Endothelial cell of umbilical vein (primary cell): ENCODE measurements at regions not wholly inside any gene's neighbourhood (a gene's known extent, or its start where the extent isn't known, plus 50 kb on each side); places are given as distances from the start of the nearest gene placed in this dataset.

Experiments used
- BruUV-seq: library from RNA; stranded (reverse); fragments of 400-500 nt; replicated peaks from 2 replicates; lab custom pipeline; 2021; lab: Mats Ljungman, UMichigan
- CTCF ChIA-PET: fragments of 300-600, 350-600 bp; sonication (Branson Sonifier 250); formaldehyde crosslinking; loops from one replicate; lab custom pipeline; 2021; ENCODE audit warnings: antibody characterized with exemption, inconsistent platforms; lab: Charles Lee
- POLR2A ChIA-PET: fragments of 300-600, 350-600 bp; sonication (Branson Sonifier 250); formaldehyde crosslinking; loops from one replicate; lab custom pipeline; 2021; ENCODE audit warnings: antibody characterized with exemption, inconsistent platforms; lab: Charles Lee
- DNase-seq: peaks from one replicate; pipeline ENCODE4 v3.0.0-alpha.2; 2011; ENCODE audit warnings: low read depth, low spot score
- FAIRE-seq: peaks from 2 replicates; lab custom pipeline; 2011; peaks lifted over from hg19 to GRCh38; lab: Jason Lieb, UNC
- H2AFZ ChIP-seq: 2 replicates; pipeline ENCODE4 v1.6.0; 2012; ENCODE audit warnings: low read depth, low read length, control low read depth, inconsistent platforms
- H3K27ac ChIP-seq: 2 replicates; pipeline ENCODE4 v1.5.1; 2011; ENCODE audit warnings: low read depth, mild to moderate bottlenecking, control low read depth, low read length, moderate library complexity; ENCODE audit not compliant: insufficient read depth
- H3K27me3 ChIP-seq, 2 experiments: 2 replicates each; pipeline versions ENCODE4 v1.6.0 to v1.6.1; 2011; ENCODE audit warnings: low read length in 2 of 2, mixed read lengths in 1 of 2; ENCODE audit not compliant: control insufficient read depth in 2 of 2, insufficient read depth in 2 of 2
- H3K36me3 ChIP-seq, 2 experiments: 2 replicates in 1 of 2; 3 replicates in 1 of 2; pipeline ENCODE4 v1.5.1; 2011; ENCODE audit warnings: low read length in 2 of 2, mild to moderate bottlenecking in 1 of 2, moderate library complexity in 1 of 2; ENCODE audit not compliant: control insufficient read depth in 2 of 2, insufficient read depth in 2 of 2; ENCODE audit errors: extremely low read depth in 1 of 2
- H3K4me1 ChIP-seq: 3 replicates; pipeline ENCODE4 v1.5.1; 2011; ENCODE audit warnings: mild to moderate bottlenecking, low read length; ENCODE audit not compliant: control insufficient read depth, insufficient read depth; ENCODE audit errors: extremely low read depth
- H3K4me2 ChIP-seq: 2 replicates; pipeline ENCODE4 v1.6.1; 2011; ENCODE audit warnings: low read length, control low read depth, mixed read lengths; ENCODE audit not compliant: insufficient read depth
- H3K4me3 ChIP-seq, 3 experiments: fragments of 200-600 bp in 1 of 3; sonication (generic), shearing (Covaris generic) in 1 of 3; replicated peaks in 1 of 3; 2 replicates each; pipeline ENCODE4 v1.5.1; 2011 to 2016; ENCODE audit warnings: control low read depth in 3 of 3, low read length in 3 of 3, mild to moderate bottlenecking in 2 of 3, inconsistent platforms in 1 of 3, low read depth in 1 of 3, moderate library complexity in 1 of 3; ENCODE audit not compliant: insufficient read depth in 1 of 3
- H3K79me2 ChIP-seq: 2 replicates; pipeline ENCODE4 v1.6.0; 2012; ENCODE audit warnings: low read length, inconsistent platforms; ENCODE audit not compliant: control insufficient read depth, insufficient read depth
- H3K9ac ChIP-seq: replicated peaks from 2 replicates; pipeline ENCODE3; 2011; ENCODE audit warnings: low read length, control low read depth; ENCODE audit not compliant: insufficient read depth; ENCODE audit errors: extremely low read depth
- H3K9me1 ChIP-seq: replicated peaks from 3 replicates; pipeline ENCODE4 v1.6.0; 2011; ENCODE audit warnings: mild to moderate bottlenecking, low read length; ENCODE audit not compliant: control insufficient read depth, insufficient read depth; ENCODE audit errors: extremely low read depth
- H3K9me3 ChIP-seq: replicated peaks from 2 replicates; pipeline ENCODE4 v1.5.1; 2012; ENCODE audit warnings: low read length, inconsistent platforms; ENCODE audit not compliant: control insufficient read depth, insufficient read depth
- H4K20me1 ChIP-seq: replicated peaks from 2 replicates; pipeline ENCODE3; 2011; ENCODE audit warnings: mild to moderate bottlenecking, low read length; ENCODE audit not compliant: control insufficient read depth, insufficient read depth; ENCODE audit errors: extremely low read depth
- EZH2 ChIP-seq: IDR thresholded peaks from 2 replicates; pipeline ENCODE4 v1.6.1; 2012; ENCODE audit warnings: borderline replicate concordance, low read depth, mild to moderate bottlenecking, moderate library complexity, low read length, inconsistent platforms; ENCODE audit not compliant: severe bottlenecking
- FOS ChIP-seq: IDR thresholded peaks from 2 replicates; pipeline ENCODE4 v1.6.1; 2011; ENCODE audit warnings: mild to moderate bottlenecking, low read length, moderate library complexity, borderline replicate concordance; ENCODE audit not compliant: insufficient read depth
- GATA2 ChIP-seq: IDR thresholded peaks from 2 replicates; pipeline ENCODE4 v1.7.0; 2011; ENCODE audit warnings: low read depth, mild to moderate bottlenecking, moderate library complexity, mixed read lengths, low read length; ENCODE audit not compliant: insufficient read length, insufficient read depth
- JUN ChIP-seq: IDR thresholded peaks from 2 replicates; pipeline ENCODE4 v1.6.1; 2011; ENCODE audit warnings: borderline replicate concordance, low read depth; ENCODE audit not compliant: insufficient read length, insufficient read depth
- MAX ChIP-seq: IDR thresholded peaks from 2 replicates; pipeline ENCODE4 v1.6.1; 2011; ENCODE audit not compliant: insufficient read depth, insufficient read length
- MYC ChIP-seq: IDR thresholded peaks from one replicate; pipeline ENCODE4 v1.6.1; 2011; ENCODE audit warnings: mild to moderate bottlenecking, low read depth, low read length
- POLR2A ChIP-seq: IDR thresholded peaks from 2 replicates; pipeline ENCODE4 v1.6.1; 2012; ENCODE audit warnings: low read depth, mild to moderate bottlenecking, control low read depth, low read length
- POLR2AphosphoS5 ChIP-seq: IDR thresholded peaks from 2 replicates; pipeline ENCODE4 v1.6.1; 2012; ENCODE audit warnings: low read depth, mild to moderate bottlenecking, control low read depth, low read length, moderate library complexity; ENCODE audit not compliant: insufficient read depth
- dilution Hi-C: fragments of 300-500 bp; cut with MboI; formaldehyde crosslinking; loops from one replicate; pipeline ENCODE4 v1.15.0; 2019; ENCODE audit warnings: low sequenced_read_pairs; ENCODE audit not compliant: extremely low pct_ligation_motif_present
- intact Hi-C: fragments of 100-400 bp; cut with micrococcal nuclease; formaldehyde crosslinking; loops from one replicate; pipeline ENCODE4 v1.10.0; 2022
- TF ChIP-seq, protein P1 (sequence below), 2 donors: IDR thresholded peaks; 1 replicate in 1 of 2; 2 replicates in 1 of 2; pipeline ENCODE4 v1.5.1; 2011; ENCODE audit warnings: low read length in 2 of 2, mild to moderate bottlenecking in 2 of 2, moderate library complexity in 2 of 2, control low read depth in 1 of 2, inconsistent platforms in 1 of 2, low read depth in 1 of 2; ENCODE audit not compliant: insufficient read depth in 1 of 2; ENCODE audit errors: extremely low read depth in 1 of 2

DNA sequence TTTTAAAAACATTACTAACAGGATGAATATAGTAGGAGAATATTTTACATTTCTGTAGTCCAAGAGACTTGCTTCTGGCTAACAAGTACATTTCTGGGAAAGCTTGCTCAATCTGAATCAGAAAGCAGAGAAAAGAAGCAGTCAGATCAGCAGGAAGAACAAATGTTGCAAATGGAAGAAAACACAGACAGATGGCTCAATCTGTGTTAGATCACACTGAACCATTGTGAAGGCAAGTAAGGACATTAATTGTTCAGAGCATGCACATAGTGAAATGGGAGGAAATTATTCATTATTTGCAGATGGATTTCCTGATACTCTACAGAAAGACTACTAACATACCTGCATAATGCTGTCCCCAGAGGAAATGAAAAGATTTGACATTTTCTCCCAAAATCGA, 65.2 kb upstream of the CNOT2 start:
- no peaks in the 10 kb centered on the region for H3K27me3 ChIP-seq
- intact Hi-C loops = no loop called here
- no peak overlapping the region for H3K4me2 ChIP-seq
- H2AFZ ChIP-seq = no peak overlapping the region
- H3K27ac ChIP-seq = no peak overlapping the region
- no peaks in the 10 kb centered on the region for H3K9me3 ChIP-seq
- dilution Hi-C loops = no loop called here
- DNase-seq = peak; percentile 7
- ChIA-PET CTCF (no interaction called here), POLR2A (no interaction called here)
- H3K4me3 ChIP-seq = no peak overlapping the region
- TF ChIP-seq JUN (no peak), POLR2AphosphoS5 (no peak), MYC (no peak), MAX (no peak), POLR2A (no peak), GATA2 (no peak)
- BruUV-seq = no TSS peak
- no peaks in the 10 kb centered on the region for H3K4me1 ChIP-seq
- no peaks in the 10 kb centered on the region for H3K79me2 ChIP-seq
- FAIRE-seq = peak; percentile 8
- no peaks in the 10 kb centered on the region for H3K9me1 ChIP-seq
- no peaks in the 10 kb centered on the region for H4K20me1 ChIP-seq
- H3K36me3 ChIP-seq = no peaks in the 10 kb centered on the region
- H3K9ac ChIP-seq = no peak overlapping the region

GRCh38 chr12:70180130-70180529, 63.1 kb upstream of the CNOT2 start:
- dilution Hi-C loops = no loop called here
- Histone ChIP-seq H3K4me3 (no peak overlapping the region), H3K27me3 (no peaks in the 10 kb centered on the region), H3K9me1 (no peaks in the 10 kb centered on the region), H3K9ac (no peak overlapping the region), H3K4me1 (no peaks in the 10 kb centered on the region), H3K9me3 (no peaks in the 10 kb centered on the region), H2AFZ (no peak overlapping the region), H4K20me1 (no peaks in the 10 kb centered on the region), H3K4me2 (no peak overlapping the region), H3K27ac (no peak overlapping the region), H3K36me3 (no peaks in the 10 kb centered on the region), H3K79me2 (no peaks in the 10 kb centered on the region)
- DNase-seq (no peak), FAIRE-seq (no peak)
- no TSS peak for BruUV-seq
- no peak for TF ChIP-seq MAX
- TF ChIP-seq MYC = no peak
- TF ChIP-seq GATA2 = no peak
- no peak for TF ChIP-seq EZH2
- TF ChIP-seq, protein P1, sequence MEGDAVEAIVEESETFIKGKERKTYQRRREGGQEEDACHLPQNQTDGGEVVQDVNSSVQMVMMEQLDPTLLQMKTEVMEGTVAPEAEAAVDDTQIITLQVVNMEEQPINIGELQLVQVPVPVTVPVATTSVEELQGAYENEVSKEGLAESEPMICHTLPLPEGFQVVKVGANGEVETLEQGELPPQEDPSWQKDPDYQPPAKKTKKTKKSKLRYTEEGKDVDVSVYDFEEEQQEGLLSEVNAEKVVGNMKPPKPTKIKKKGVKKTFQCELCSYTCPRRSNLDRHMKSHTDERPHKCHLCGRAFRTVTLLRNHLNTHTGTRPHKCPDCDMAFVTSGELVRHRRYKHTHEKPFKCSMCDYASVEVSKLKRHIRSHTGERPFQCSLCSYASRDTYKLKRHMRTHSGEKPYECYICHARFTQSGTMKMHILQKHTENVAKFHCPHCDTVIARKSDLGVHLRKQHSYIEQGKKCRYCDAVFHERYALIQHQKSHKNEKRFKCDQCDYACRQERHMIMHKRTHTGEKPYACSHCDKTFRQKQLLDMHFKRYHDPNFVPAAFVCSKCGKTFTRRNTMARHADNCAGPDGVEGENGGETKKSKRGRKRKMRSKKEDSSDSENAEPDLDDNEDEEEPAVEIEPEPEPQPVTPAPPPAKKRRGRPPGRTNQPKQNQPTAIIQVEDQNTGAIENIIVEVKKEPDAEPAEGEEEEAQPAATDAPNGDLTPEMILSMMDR (IDR thresholded peaks at IDR 0.05; ENCODE audit: extremely low read depth in 1 of 2, insufficient read depth in 1 of 2, low read depth in 1 of 2, low read length in 2 of 2) = no peak
- TF ChIP-seq POLR2A = no peak
- no peak for TF ChIP-seq FOS
- no peak for TF ChIP-seq JUN
- no peak for TF ChIP-seq POLR2AphosphoS5
- CTCF ChIA-PET = interaction anchor here (1.0 kb wide), 1 partner anchor 9 kb away, joined by 4 read pairs; no protein-coding TSS in a partner anchor
- POLR2A ChIA-PET = no interaction called here
- intact Hi-C loops = no loop called here
